ENCODE measurements at regions not wholly inside any gene's neighbourhood (a gene's known extent, or its start where the extent isn't known, plus 50 kb on each side); places are given as distances from the start of the nearest gene placed in this dataset.
"Not testable (repeated sequence)": the region's sequence is repeated elsewhere in the genome, so short reads cannot be mapped to it uniquely, and the experiment has no call there.

- H3K27ac ChIP-seq (ENCODE audit: insufficient read depth, low read length); H3K79me2 ChIP-seq (ENCODE audit: control insufficient read depth, insufficient read depth, low read length); H3K9me3 ChIP-seq (ENCODE audit: control insufficient read depth, insufficient read depth, low read depth, low read length); H3K9ac ChIP-seq (ENCODE audit: insufficient read depth, low read length); DNase-seq (ENCODE audit: low read depth in 2 of 2); H3K4me2 ChIP-seq (ENCODE audit: extremely low read depth, insufficient read depth, low read length); H3K36me3 ChIP-seq (ENCODE audit: control insufficient read depth, insufficient read depth, low read length); H3K27me3 ChIP-seq (ENCODE audit: control insufficient read depth, insufficient read depth, low read length); H2AFZ ChIP-seq (ENCODE audit: low read length); H3K4me3 ChIP-seq (replicated peaks in 1 of 4; ENCODE audit: control extremely low read depth in 1 of 4, insufficient read depth in 1 of 4, low read depth in 3 of 4, low read length in 4 of 4); H4K20me1 ChIP-seq (ENCODE audit: control insufficient read depth, extremely low read depth, insufficient read depth, low read length); H3K4me1 ChIP-seq (ENCODE audit: control insufficient read depth, extremely low read depth, insufficient read depth, low read length): not testable (repeated sequence)
These were observed 164.2 kb upstream of the TEX13C start for GRCh38 chrX:125155296-125156033.

- Histone ChIP-seq H3K9ac (ENCODE audit: insufficient read depth, low read length) (no peak overlapping the region), H4K20me1 (ENCODE audit: control insufficient read depth, extremely low read depth, insufficient read depth, low read length) (no peaks in the 10 kb centered on the region), H3K36me3 (ENCODE audit: control insufficient read depth, insufficient read depth, low read length) (no peaks in the 10 kb centered on the region), H3K27ac (ENCODE audit: insufficient read depth, low read length) (no peak overlapping the region), H3K4me2 (ENCODE audit: extremely low read depth, insufficient read depth, low read length) (no peak overlapping the region), H3K27me3 (ENCODE audit: control insufficient read depth, insufficient read depth, low read length) (no peaks in the 10 kb centered on the region), H3K79me2 (ENCODE audit: control insufficient read depth, insufficient read depth, low read length) (no peaks in the 10 kb centered on the region), H3K9me3 (ENCODE audit: control insufficient read depth, insufficient read depth, low read depth, low read length) (no peaks in the 10 kb centered on the region), H2AFZ (ENCODE audit: low read length) (no peak overlapping the region), H3K4me1 (ENCODE audit: control insufficient read depth, extremely low read depth, insufficient read depth, low read length) (no peaks in the 10 kb centered on the region), H3K4me3 (replicated peaks in 1 of 4; ENCODE audit: control extremely low read depth in 1 of 4, insufficient read depth in 1 of 4, low read depth in 3 of 4, low read length in 4 of 4) (no peak overlapping the region)
- no peak for TF ChIP-seq EZH2 (IDR thresholded peaks at IDR 0.05; ENCODE audit: low read length, missing control alignments)
- no peak for TF ChIP-seq CTCF (conservative IDR thresholded peaks at IDR 0.05 in 1 of 2, IDR thresholded peaks at IDR 0.05 in 1 of 2; ENCODE audit: low read depth in 1 of 2, low read length in 2 of 2)
- no peak for DNase-seq (ENCODE audit: low read depth in 2 of 2)
These were observed 149.2 kb upstream of the TEX13C start for GRCh38 chrX:125170459-125170858.

GRCh38 chrX:125172531-125172930 is 147.1 kb upstream of the TEX13C start:
- no peak overlapping the region for H3K27ac ChIP-seq (ENCODE audit: insufficient read depth, low read length)
- no peak overlapping the region for H3K9ac ChIP-seq (ENCODE audit: insufficient read depth, low read length)
- H3K4me3 ChIP-seq (replicated peaks in 1 of 4; ENCODE audit: control extremely low read depth in 1 of 4, insufficient read depth in 1 of 4, low read depth in 3 of 4, low read length in 4 of 4), result no peak overlapping the region
- H3K9me3 ChIP-seq (ENCODE audit: control insufficient read depth, insufficient read depth, low read depth, low read length), result no peaks in the 10 kb centered on the region
- no peaks in the 10 kb centered on the region for H3K27me3 ChIP-seq (ENCODE audit: control insufficient read depth, insufficient read depth, low read length)
- no peaks in the 10 kb centered on the region for H3K36me3 ChIP-seq (ENCODE audit: control insufficient read depth, insufficient read depth, low read length)
- no peak overlapping the region for H2AFZ ChIP-seq (ENCODE audit: low read length)
- H3K4me1 ChIP-seq (ENCODE audit: control insufficient read depth, extremely low read depth, insufficient read depth, low read length), result no peaks in the 10 kb centered on the region
- no peak for TF ChIP-seq CTCF (conservative IDR thresholded peaks at IDR 0.05 in 1 of 2, IDR thresholded peaks at IDR 0.05 in 1 of 2; ENCODE audit: low read depth in 1 of 2, low read length in 2 of 2)
- no peak for TF ChIP-seq EZH2 (IDR thresholded peaks at IDR 0.05; ENCODE audit: low read length, missing control alignments)
- no peak overlapping the region for H3K4me2 ChIP-seq (ENCODE audit: extremely low read depth, insufficient read depth, low read length)
- H3K79me2 ChIP-seq (ENCODE audit: control insufficient read depth, insufficient read depth, low read length), result no peaks in the 10 kb centered on the region
- no peaks in the 10 kb centered on the region for H4K20me1 ChIP-seq (ENCODE audit: control insufficient read depth, extremely low read depth, insufficient read depth, low read length)
- DNase-seq (ENCODE audit: low read depth in 2 of 2), result no peak

Measured in fibroblast of lung (primary cell).